Central memory CD8-positive, alpha-beta T cell (primary cell): ENCODE measurements at regions not wholly inside any gene's neighbourhood (a gene's known extent, or its start where the extent isn't known, plus 50 kb on each side); places are given as distances from the start of the nearest gene placed in this dataset.

Experiments used
- ATAC-seq: fragments of 150-1000 bp; cut with Tn5 transposase; replicated peaks from 2 replicates; pipeline ENCODE4 v1.10.0; 2022; ENCODE audit warnings: mild to moderate bottlenecking, moderate FRiP score, moderate number of reproducible peaks; ENCODE audit not compliant: poor library complexity, severe bottlenecking; ENCODE audit errors: extremely low read depth
- DNase-seq, 2 donors: peaks; one replicate each; pipeline ENCODE4 v3.0.0; 2021; ENCODE audit warnings: low spot score in 2 of 2
- H3K27ac Mint-ChIP-seq: one replicate; pipeline ENCODE4 v1.8.0; 2022; ENCODE audit warnings: low read depth, mild to moderate bottlenecking, moderate library complexity, mixed read lengths
- H3K27me3 Mint-ChIP-seq: one replicate; pipeline ENCODE4 v1.8.0; 2022; ENCODE audit warnings: mixed read lengths
- H3K36me3 Mint-ChIP-seq: one replicate; pipeline ENCODE4 v1.8.0; 2022; ENCODE audit warnings: mild to moderate bottlenecking, moderate library complexity, mixed read lengths; ENCODE audit not compliant: insufficient read depth
- H3K4me1 Mint-ChIP-seq: one replicate; pipeline ENCODE4 v1.8.0; 2022; ENCODE audit warnings: mixed read lengths
- H3K4me3 Mint-ChIP-seq: one replicate; pipeline ENCODE4 v1.8.0; 2022; ENCODE audit warnings: mild to moderate bottlenecking, moderate library complexity, mixed read lengths
- H3K9me3 Mint-ChIP-seq: one replicate; pipeline ENCODE4 v1.8.0; 2022; ENCODE audit warnings: mixed read lengths

- H3K27ac Mint-ChIP-seq = no peak overlapping the region
- ATAC-seq (no peak), DNase-seq (no peak)
- H3K4me1 Mint-ChIP-seq = no peaks in the 10 kb centered on the region
- H3K9me3 Mint-ChIP-seq = peaks cover 5% of the 10 kb centered on the region
- no peak overlapping the region for H3K4me3 Mint-ChIP-seq
- no peaks in the 10 kb centered on the region for H3K36me3 Mint-ChIP-seq
- H3K27me3 Mint-ChIP-seq = no peaks in the 10 kb centered on the region
Measured at GRCh38 chr3:148036331-148036876, 627.2 kb downstream of the ZIC1 start.

- H3K4me1 Mint-ChIP-seq = no peaks in the 10 kb centered on the region
- ATAC-seq = no peak
- peaks cover under 1% of the 10 kb centered on the region for H3K9me3 Mint-ChIP-seq
- H3K4me3 Mint-ChIP-seq = no peak overlapping the region
- H3K27me3 Mint-ChIP-seq = no peaks in the 10 kb centered on the region
- H3K36me3 Mint-ChIP-seq = no peaks in the 10 kb centered on the region
- no peak for DNase-seq
- H3K27ac Mint-ChIP-seq = no peak overlapping the region
Measured at GRCh38 chr3:148042663-148043445, 633.7 kb downstream of the ZIC1 start.

GRCh38 chr3:148044151-148044550 lies 635.0 kb downstream of the ZIC1 start:
- Mint-ChIP-seq H3K27ac (no peak overlapping the region), H3K4me1 (no peaks in the 10 kb centered on the region), H3K27me3 (no peaks in the 10 kb centered on the region), H3K36me3 (no peaks in the 10 kb centered on the region), H3K4me3 (no peak overlapping the region), H3K9me3 (peaks cover 3% of the 10 kb centered on the region)
- ATAC-seq (no peak), DNase-seq (no peak)

- Mint-ChIP-seq H3K9me3 (no peaks in the 10 kb centered on the region), H3K4me1 (no peaks in the 10 kb centered on the region), H3K36me3 (peaks cover 2% of the 10 kb centered on the region), H3K27me3 (no peaks in the 10 kb centered on the region), H3K4me3 (no peak overlapping the region), H3K27ac (no peak overlapping the region)
- no peak for ATAC-seq
- no peak for DNase-seq
Measured at GRCh38 chr3:148054999-148055398, 642.7 kb upstream of the AGTR1 start.

DNA sequence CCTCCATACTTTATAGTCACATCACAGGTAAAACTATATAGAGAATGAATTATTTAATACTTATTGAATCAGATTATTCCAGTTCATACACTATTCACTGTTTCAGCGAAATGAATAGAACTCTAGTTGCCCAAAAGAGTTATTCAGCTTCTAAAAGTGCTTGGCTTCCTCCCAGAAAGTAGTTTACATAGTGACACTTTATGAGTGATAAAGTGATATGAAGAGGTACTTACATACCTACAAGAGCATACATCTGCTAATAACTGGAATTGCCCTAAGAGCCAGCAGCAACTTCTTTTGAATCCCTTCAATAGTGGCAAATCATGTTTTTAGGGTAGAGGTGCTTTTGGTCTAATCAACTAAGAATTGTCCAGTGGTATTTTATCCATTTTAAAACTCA lies 635.1 kb upstream of the AGTR1 start:
- ATAC-seq (no peak), DNase-seq (no peak)
- Mint-ChIP-seq H3K4me3 (no peak overlapping the region), H3K27ac (no peak overlapping the region), H3K27me3 (no peaks in the 10 kb centered on the region), H3K36me3 (peaks cover 2% of the 10 kb centered on the region), H3K9me3 (peaks cover 10% of the 10 kb centered on the region), H3K4me1 (no peaks in the 10 kb centered on the region)

DNA sequence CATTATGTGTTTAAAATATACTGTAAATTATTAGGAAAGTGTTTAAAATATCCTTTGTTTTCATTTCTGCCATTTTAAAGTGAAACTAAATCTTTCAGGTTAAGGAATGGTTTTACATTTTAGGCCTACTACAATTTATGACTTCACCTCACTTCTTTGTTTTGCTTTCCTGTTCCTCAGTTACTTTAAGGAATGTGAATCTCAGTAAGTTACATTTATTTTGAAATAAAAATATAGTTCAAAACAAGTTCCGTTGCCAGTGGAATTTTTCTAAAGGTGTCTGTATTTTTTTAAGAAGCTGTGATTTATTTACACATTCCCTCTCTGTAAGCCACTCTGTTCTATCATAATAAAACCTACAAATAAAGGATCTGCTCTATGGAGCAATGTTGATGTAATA lies 630.9 kb upstream of the AGTR1 start:
- Mint-ChIP-seq H3K4me1 (no peaks in the 10 kb centered on the region), H3K4me3 (no peak overlapping the region), H3K9me3 (peaks cover 5% of the 10 kb centered on the region), H3K27me3 (no peaks in the 10 kb centered on the region), H3K36me3 (no peaks in the 10 kb centered on the region), H3K27ac (no peak overlapping the region)
- ATAC-seq (no peak), DNase-seq (no peak)

- Mint-ChIP-seq H3K4me3 (no peak overlapping the region), H3K36me3 (no peaks in the 10 kb centered on the region), H3K4me1 (no peaks in the 10 kb centered on the region), H3K27ac (no peak overlapping the region), H3K9me3 (peaks cover 5% of the 10 kb centered on the region), H3K27me3 (no peaks in the 10 kb centered on the region)
- ATAC-seq = no peak
- DNase-seq = no peak
Measured at GRCh38 chr3:148068466-148068865, 629.2 kb upstream of the AGTR1 start.

GRCh38 chr3:148070041-148070440 lies 627.7 kb upstream of the AGTR1 start:
- ATAC-seq (no peak), DNase-seq (no peak)
- H3K36me3 Mint-ChIP-seq = no peaks in the 10 kb centered on the region
- H3K27me3 Mint-ChIP-seq = no peaks in the 10 kb centered on the region
- no peak overlapping the region for H3K27ac Mint-ChIP-seq
- H3K4me3 Mint-ChIP-seq = no peak overlapping the region
- no peaks in the 10 kb centered on the region for H3K9me3 Mint-ChIP-seq
- H3K4me1 Mint-ChIP-seq = no peaks in the 10 kb centered on the region

DNA sequence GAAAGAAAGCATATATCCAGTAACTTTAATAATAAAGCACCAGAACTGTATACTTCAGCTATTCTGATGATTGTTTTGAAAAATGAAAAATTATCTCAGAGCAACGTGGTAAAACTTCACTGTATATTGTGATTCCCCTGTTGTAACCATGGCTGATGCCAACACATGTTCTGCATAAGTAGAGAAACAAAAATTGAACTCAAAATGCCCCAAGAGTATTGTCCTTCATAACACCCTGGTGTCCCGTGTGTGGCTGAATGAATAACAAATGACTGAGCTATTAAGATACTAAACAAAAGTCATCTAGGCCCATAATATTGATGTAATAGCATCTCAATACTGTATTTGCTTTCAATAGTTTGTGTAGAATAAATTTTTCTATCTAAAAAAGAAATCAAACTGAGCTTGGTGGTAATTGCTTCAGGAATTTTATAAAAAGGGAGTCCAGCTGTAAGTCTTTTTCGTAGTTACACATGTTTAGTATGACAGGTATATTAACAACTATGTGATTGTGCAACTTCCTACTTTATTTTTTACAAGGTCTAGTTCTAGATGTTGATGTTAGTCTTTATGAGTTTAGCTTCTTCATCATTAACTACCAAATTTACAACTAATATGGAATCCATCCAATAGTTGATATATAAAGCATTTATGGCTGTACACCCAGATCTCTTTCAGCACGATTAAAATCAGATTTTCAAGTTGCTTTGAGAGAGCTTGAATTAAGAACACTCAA lies 623.8 kb upstream of the AGTR1 start:
- ATAC-seq (no peak), DNase-seq (no peak)
- Mint-ChIP-seq H3K4me3 (no peak overlapping the region), H3K9me3 (no peaks in the 10 kb centered on the region), H3K27ac (no peak overlapping the region), H3K4me1 (no peaks in the 10 kb centered on the region), H3K27me3 (no peaks in the 10 kb centered on the region), H3K36me3 (no peaks in the 10 kb centered on the region)

- ATAC-seq = no peak
- Mint-ChIP-seq H3K36me3 (no peaks in the 10 kb centered on the region), H3K4me1 (no peaks in the 10 kb centered on the region), H3K27ac (no peak overlapping the region), H3K9me3 (no peaks in the 10 kb centered on the region), H3K4me3 (no peak overlapping the region), H3K27me3 (no peaks in the 10 kb centered on the region)
- no peak for DNase-seq
Measured at GRCh38 chr3:148074946-148075345, 622.8 kb upstream of the AGTR1 start.

- H3K36me3 Mint-ChIP-seq = no peaks in the 10 kb centered on the region
- no peak overlapping the region for H3K27ac Mint-ChIP-seq
- H3K4me3 Mint-ChIP-seq = no peak overlapping the region
- H3K9me3 Mint-ChIP-seq = no peaks in the 10 kb centered on the region
- H3K27me3 Mint-ChIP-seq = no peaks in the 10 kb centered on the region
- ATAC-seq (no peak), DNase-seq (no peak)
- H3K4me1 Mint-ChIP-seq = no peaks in the 10 kb centered on the region
Measured at GRCh38 chr3:148075771-148076716, 621.7 kb upstream of the AGTR1 start.

DNA sequence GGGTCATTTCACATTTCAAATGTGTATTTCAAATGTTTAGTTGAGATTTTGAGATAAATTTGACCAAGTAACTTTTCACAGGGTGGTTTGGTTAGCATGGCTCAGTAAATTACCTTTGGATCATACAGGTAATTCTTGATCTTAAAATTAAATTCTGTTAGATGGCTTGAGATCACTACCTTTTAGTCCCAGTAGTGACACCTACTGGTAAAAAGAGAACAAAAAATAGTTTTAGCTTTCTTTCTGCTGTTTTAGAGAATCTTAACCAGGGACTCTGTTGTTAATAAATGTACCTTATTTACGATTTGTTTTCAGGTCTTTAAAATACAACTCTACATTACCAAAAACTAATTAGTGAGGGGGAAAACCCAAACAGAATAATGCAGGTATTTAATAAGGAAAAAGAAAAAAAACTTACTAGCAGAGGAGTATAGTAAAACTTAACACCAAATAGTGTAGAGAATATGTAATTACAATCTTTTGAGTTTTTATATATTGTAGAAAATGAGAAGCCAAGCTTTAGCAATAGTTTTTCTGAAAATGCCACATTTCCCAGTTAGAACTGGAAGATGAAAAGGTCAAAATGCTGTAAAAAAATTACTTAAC lies 620.3 kb upstream of the AGTR1 start:
- no peaks in the 10 kb centered on the region for H3K36me3 Mint-ChIP-seq

More for the DNA sequence above, 620.3 kb upstream of the AGTR1 start:
- no peak for DNase-seq
- H3K27me3 Mint-ChIP-seq = no peaks in the 10 kb centered on the region
- no peaks in the 10 kb centered on the region for H3K9me3 Mint-ChIP-seq
- no peak overlapping the region for H3K4me3 Mint-ChIP-seq
- H3K4me1 Mint-ChIP-seq = no peaks in the 10 kb centered on the region
- peak; percentile 14 for ATAC-seq
- no peak overlapping the region for H3K27ac Mint-ChIP-seq
